Mesenchymal stem cell (in vitro differentiated cells and primary cell): ENCODE measurements at regions not wholly inside any gene's neighbourhood (a gene's known extent, or its start where the extent isn't known, plus 50 kb on each side); places are given as distances from the start of the nearest gene placed in this dataset.

ENCODE experiments used
- DNase-seq: peaks from one replicate; pipeline ENCODE4 v3.0.0-alpha.2; 2013
- H2AFZ ChIP-seq: one replicate; pipeline ENCODE4 v1.6.1; 2013; ENCODE audit warnings: low read depth, mild to moderate bottlenecking, control low read depth, inconsistent platforms, low read length, moderate library complexity
- H2AK5ac ChIP-seq: 2 replicates; pipeline ENCODE4 v1.6.1; 2013; ENCODE audit warnings: low read length, moderate library complexity, mild to moderate bottlenecking, inconsistent platforms; ENCODE audit not compliant: severe bottlenecking
- H2BK120ac ChIP-seq: one replicate; pipeline ENCODE4 v1.6.1; 2013; ENCODE audit warnings: low read depth, mild to moderate bottlenecking, inconsistent platforms, low read length, moderate library complexity
- H2BK12ac ChIP-seq, 2 experiments: one replicate each; pipeline ENCODE4 v1.6.1; 2013; ENCODE audit warnings: inconsistent platforms in 2 of 2, low read length in 2 of 2, mild to moderate bottlenecking in 2 of 2, moderate library complexity in 2 of 2, control low read depth in 1 of 2
- H2BK15ac ChIP-seq: one replicate; pipeline ENCODE4 v1.6.1; 2013; ENCODE audit warnings: mild to moderate bottlenecking, low read depth, inconsistent platforms; ENCODE audit not compliant: poor library complexity, severe bottlenecking
- H2BK5ac ChIP-seq: 2 replicates; pipeline ENCODE4 v1.6.1; 2013; ENCODE audit warnings: low read depth, mild to moderate bottlenecking, low read length, control low read depth, inconsistent platforms; ENCODE audit not compliant: poor library complexity, severe bottlenecking
- H3K14ac ChIP-seq, 2 experiments: one replicate each; pipeline ENCODE4 v1.6.1; 2013; ENCODE audit warnings: inconsistent platforms in 2 of 2, low read length in 2 of 2, control low read depth in 1 of 2, mild to moderate bottlenecking in 1 of 2, moderate library complexity in 1 of 2
- H3K18ac ChIP-seq, 2 experiments: one replicate each; pipeline ENCODE4 v1.6.1; 2013; ENCODE audit warnings: inconsistent platforms in 2 of 2, low read length in 2 of 2, control low read depth in 1 of 2, low read depth in 1 of 2, mild to moderate bottlenecking in 1 of 2
- H3K23ac ChIP-seq, 2 experiments: one replicate each; pipeline ENCODE4 v1.6.1; 2013; ENCODE audit warnings: inconsistent platforms in 2 of 2, low read length in 2 of 2, mild to moderate bottlenecking in 2 of 2, moderate library complexity in 2 of 2, control low read depth in 1 of 2
- H3K27ac ChIP-seq: 2 replicates; pipeline ENCODE4 v1.5.1; 2013; ENCODE audit warnings: mild to moderate bottlenecking, moderate library complexity, low read length, control low read depth, inconsistent platforms; ENCODE audit not compliant: poor library complexity, severe bottlenecking
- H3K27me3 ChIP-seq, 2 experiments: 2 replicates each; pipeline versions ENCODE4 v1.6.1 to v1.7.0; 2013; ENCODE audit warnings: low read length in 2 of 2, mild to moderate bottlenecking in 2 of 2, moderate library complexity in 2 of 2, control low read depth in 1 of 2, inconsistent platforms in 1 of 2; ENCODE audit not compliant: control insufficient read depth in 1 of 2, insufficient read depth in 1 of 2
- H3K36me3 ChIP-seq, 2 experiments: 2 replicates each; pipeline versions ENCODE4 v1.6.1 to v1.7.0; 2013; ENCODE audit warnings: low read length in 2 of 2, control low read depth in 1 of 2, inconsistent platforms in 1 of 2, low read depth in 1 of 2, mild to moderate bottlenecking in 1 of 2; ENCODE audit not compliant: insufficient read depth in 2 of 2, control insufficient read depth in 1 of 2
- H3K4ac ChIP-seq, 2 experiments: one replicate each; pipeline ENCODE4 v1.6.1; 2013; ENCODE audit warnings: inconsistent platforms in 2 of 2, low read length in 2 of 2, mild to moderate bottlenecking in 2 of 2, moderate library complexity in 2 of 2, control low read depth in 1 of 2, low read depth in 1 of 2
- H3K4me1 ChIP-seq: 2 replicates; pipeline ENCODE4 v1.6.1; 2013; ENCODE audit warnings: low read depth, low read length, control low read depth; ENCODE audit not compliant: control insufficient read depth, insufficient read depth
- H3K4me2 ChIP-seq: 2 replicates; pipeline ENCODE4 v1.6.1; 2013; ENCODE audit warnings: low read length, mild to moderate bottlenecking, inconsistent platforms; ENCODE audit not compliant: poor library complexity, severe bottlenecking
- H3K4me3 ChIP-seq, 2 experiments: 2 replicates each; pipeline versions ENCODE4 v1.5.1 to v1.7.0; 2013; ENCODE audit warnings: low read length in 2 of 2, mild to moderate bottlenecking in 2 of 2, control low read depth in 1 of 2, low read depth in 1 of 2; ENCODE audit not compliant: insufficient read depth in 1 of 2
- H3K79me1 ChIP-seq: replicated peaks from 2 replicates; pipeline ENCODE4 v1.6.1; 2013; ENCODE audit warnings: mild to moderate bottlenecking, control low read depth, low read length, inconsistent platforms; ENCODE audit not compliant: poor library complexity, severe bottlenecking
- H3K9ac ChIP-seq: 2 replicates; pipeline ENCODE4 v1.7.0; 2013; ENCODE audit warnings: mild to moderate bottlenecking, low read length, moderate library complexity
- H3K9me3 ChIP-seq: 2 replicates; pipeline ENCODE4 v1.7.0; 2013; ENCODE audit warnings: mild to moderate bottlenecking, low read length; ENCODE audit not compliant: control insufficient read depth
- H4K8ac ChIP-seq: one replicate; pipeline ENCODE4 v1.6.1; 2013; ENCODE audit warnings: inconsistent platforms, mild to moderate bottlenecking, low read length, moderate library complexity
- H4K91ac ChIP-seq: one replicate; pipeline ENCODE4 v1.6.1; 2013; ENCODE audit warnings: mild to moderate bottlenecking, low read length, inconsistent platforms
- WGBS: methylation state at CpG from one replicate; pipeline ENCODE4 v1.1.7; 2013; ENCODE audit warnings: mixed read lengths; 5-methylcytosine and 5-hydroxymethylcytosine counted together

GRCh38 chr12:111233786-111234185 lies 135.1 kb downstream of the PHETA1 start:
- Histone ChIP-seq H2BK12ac (no peak overlapping the region), H3K23ac (no peak overlapping the region), H3K18ac (no peak overlapping the region), H2AFZ (no peak overlapping the region), H4K91ac (no peak overlapping the region), H2BK15ac (no peak overlapping the region), H3K9me3 (no peaks in the 10 kb centered on the region), H3K27ac (no peak overlapping the region), H2AK5ac (no peak overlapping the region), H3K36me3 (no peaks in the 10 kb centered on the region), H2BK120ac (no peak overlapping the region), H3K4me3 (no peak overlapping the region), H2BK5ac (no peak overlapping the region), H3K79me1 (no peaks in the 10 kb centered on the region), H4K8ac (no peak overlapping the region), H3K4ac (no peak overlapping the region), H3K4me1 (no peaks in the 10 kb centered on the region), H3K9ac (no peak overlapping the region), H3K4me2 (no peak overlapping the region), H3K14ac (no peak overlapping the region), H3K27me3 (peaks cover 0 to 22% of the 10 kb centered on the region in 2 experiments)
- no peak for DNase-seq
- WGBS: 55% methylated on average over 2 of the region's 3 CpGs

GRCh38 chr12:111230649-111231048 lies 138.2 kb downstream of the PHETA1 start:
- H2BK5ac ChIP-seq: no peak overlapping the region
- no peak overlapping the region for H2AFZ ChIP-seq
- H3K9me3 ChIP-seq: no peaks in the 10 kb centered on the region
- no peaks in the 10 kb centered on the region for H3K79me1 ChIP-seq
- no peak overlapping the region for H3K4ac ChIP-seq
- H3K27me3 ChIP-seq: peaks cover 0 to 19% of the 10 kb centered on the region in 2 experiments
- no peak overlapping the region for H3K23ac ChIP-seq
- no peak overlapping the region for H2AK5ac ChIP-seq
- no peak overlapping the region for H3K4me3 ChIP-seq
- no peak overlapping the region for H4K91ac ChIP-seq
- H3K4me2 ChIP-seq: no peak overlapping the region
- H3K4me1 ChIP-seq: no peaks in the 10 kb centered on the region
- no peak overlapping the region for H3K18ac ChIP-seq
- H2BK120ac ChIP-seq: no peak overlapping the region
- DNase-seq: no peak
- H3K14ac ChIP-seq: no peak overlapping the region
- no peak overlapping the region for H3K9ac ChIP-seq
- no peaks in the 10 kb centered on the region for H3K36me3 ChIP-seq
- no peak overlapping the region for H3K27ac ChIP-seq
- no peak overlapping the region for H4K8ac ChIP-seq
- 64% methylated on average over 3 of the region's 3 CpGs for WGBS
- no peak overlapping the region for H2BK12ac ChIP-seq
- H2BK15ac ChIP-seq: no peak overlapping the region

GRCh38 chr12:111228916-111229666 lies 139.8 kb downstream of the PHETA1 start:
- H3K9ac ChIP-seq: no peak overlapping the region
- no peak overlapping the region for H2AFZ ChIP-seq
- H3K36me3 ChIP-seq: no peaks in the 10 kb centered on the region
- peaks cover 6 to 25% of the 10 kb centered on the region in 2 experiments for H3K27me3 ChIP-seq
- no peak overlapping the region for H3K27ac ChIP-seq
- H3K18ac ChIP-seq: no peak overlapping the region
- H4K8ac ChIP-seq: no peak overlapping the region
- H2AK5ac ChIP-seq: no peak overlapping the region
- H4K91ac ChIP-seq: no peak overlapping the region
- H3K4me3 ChIP-seq: no peak overlapping the region
- no peaks in the 10 kb centered on the region for H3K9me3 ChIP-seq
- no peak for DNase-seq
- no peak overlapping the region for H3K4me2 ChIP-seq
- H2BK120ac ChIP-seq: no peak overlapping the region
- no peak overlapping the region for H2BK15ac ChIP-seq
- H3K14ac ChIP-seq: no peak overlapping the region
- no peak overlapping the region for H3K23ac ChIP-seq
- 94% methylated on average over 2 of the region's 5 CpGs for WGBS
- H2BK5ac ChIP-seq: no peak overlapping the region
- H3K4me1 ChIP-seq: no peaks in the 10 kb centered on the region
- H2BK12ac ChIP-seq: no peak overlapping the region
- H3K4ac ChIP-seq: no peak overlapping the region
- H3K79me1 ChIP-seq: no peaks in the 10 kb centered on the region

- Histone ChIP-seq H2AK5ac (no peak overlapping the region), H3K36me3 (no peaks in the 10 kb centered on the region), H3K9ac (no peak overlapping the region), H4K91ac (no peak overlapping the region), H4K8ac (no peak overlapping the region), H2AFZ (no peak overlapping the region), H3K27ac (no peak overlapping the region), H2BK12ac (no peak overlapping the region), H3K4me2 (no peak overlapping the region), H3K23ac (no peak overlapping the region), H3K4me1 (no peaks in the 10 kb centered on the region), H2BK15ac (no peak overlapping the region), H3K4me3 (no peak overlapping the region), H3K9me3 (no peaks in the 10 kb centered on the region), H3K79me1 (no peaks in the 10 kb centered on the region), H3K18ac (no peak overlapping the region), H2BK5ac (no peak overlapping the region), H3K4ac (no peak overlapping the region), H3K14ac (no peak overlapping the region), H2BK120ac (peak overlapping the region; percentile 52), H3K27me3 (peaks cover 11 to 25% of the 10 kb centered on the region in 2 experiments)
- no peak for DNase-seq
- WGBS: 95% methylated on average over 10 of the region's 10 CpGs
Observed at GRCh38 chr12:111227476-111228420, 141.1 kb downstream of the PHETA1 start.
